Hindlimb muscle (tissue), 1 donor: ENCODE measurements at regions not wholly inside any gene's neighbourhood (a gene's known extent, or its start where the extent isn't known, plus 50 kb on each side); places are given as distances from the start of the nearest gene placed in this dataset.

Experiments
- DNase-seq: peaks from one replicate; pipeline ENCODE4 v3.0.0-alpha.2; 2013

- DNase-seq: no peak
Measured at GRCh38 chr5:8241558-8241957, 372.6 kb downstream of the MTRR start.

DNA sequence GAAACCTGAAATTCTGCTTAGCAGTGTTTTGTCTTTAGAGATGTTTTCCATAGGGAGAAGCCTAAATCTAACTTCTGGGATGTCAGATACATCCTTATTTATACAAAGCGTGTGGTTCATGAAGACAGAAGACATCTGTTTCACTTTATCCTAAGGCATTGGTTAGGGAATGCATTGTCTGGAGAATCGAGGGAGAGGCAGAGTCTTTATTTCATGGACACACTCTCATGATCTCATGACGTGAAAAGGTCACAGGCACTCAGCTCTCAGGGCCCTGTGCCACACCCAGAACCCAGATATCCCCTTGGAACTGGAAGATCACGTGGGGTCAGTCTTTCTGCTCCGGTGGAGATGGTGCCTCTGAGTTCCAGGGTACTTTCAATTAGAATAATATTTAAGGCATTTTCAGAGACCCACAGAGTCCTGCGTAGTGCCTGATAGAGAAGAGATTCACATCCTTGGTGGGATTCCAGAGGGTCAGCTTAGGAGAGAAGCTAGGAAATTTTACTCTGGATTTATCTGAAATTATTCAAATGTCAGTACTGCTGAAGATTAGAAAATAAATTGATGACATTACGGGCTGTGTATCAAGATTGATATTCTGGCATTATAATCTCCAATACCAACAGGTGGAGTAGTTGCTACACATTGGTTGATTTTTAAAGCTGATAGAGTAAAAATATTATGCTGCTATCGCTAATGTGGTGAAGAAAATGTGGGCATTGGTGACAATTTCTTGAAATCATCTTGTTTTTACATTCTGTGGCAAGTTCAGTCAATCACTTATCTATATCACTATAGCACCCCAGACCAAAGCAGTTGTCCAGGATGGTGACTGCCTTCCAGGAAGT lies 378.3 kb downstream of the MTRR start:
- no peak for DNase-seq

GRCh38 chr5:8253376-8253775 lies 384.4 kb downstream of the MTRR start:
- DNase-seq: no peak

- DNase-seq: no peak
Measured at GRCh38 chr5:8254674-8255073, 385.7 kb downstream of the MTRR start.

DNA sequence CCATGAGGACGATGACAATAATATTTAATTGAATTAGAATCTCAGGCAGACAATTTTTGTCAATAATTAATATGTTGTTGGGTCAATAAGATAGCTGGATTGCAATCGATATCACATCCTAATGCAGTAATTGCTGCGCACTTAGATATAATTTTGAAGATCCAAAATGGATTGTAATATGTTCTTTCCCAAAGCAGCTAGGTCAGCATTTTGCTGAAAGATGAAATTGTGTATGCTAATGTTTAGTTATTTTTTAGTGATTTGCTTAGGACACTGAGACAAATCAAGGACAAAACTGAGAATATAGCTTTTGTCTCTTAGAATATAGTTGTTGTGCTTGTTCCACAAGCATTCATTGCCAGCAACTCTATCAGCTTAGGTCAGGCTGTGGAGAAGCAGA lies 389.9 kb downstream of the MTRR start:
- no peak for DNase-seq

DNA sequence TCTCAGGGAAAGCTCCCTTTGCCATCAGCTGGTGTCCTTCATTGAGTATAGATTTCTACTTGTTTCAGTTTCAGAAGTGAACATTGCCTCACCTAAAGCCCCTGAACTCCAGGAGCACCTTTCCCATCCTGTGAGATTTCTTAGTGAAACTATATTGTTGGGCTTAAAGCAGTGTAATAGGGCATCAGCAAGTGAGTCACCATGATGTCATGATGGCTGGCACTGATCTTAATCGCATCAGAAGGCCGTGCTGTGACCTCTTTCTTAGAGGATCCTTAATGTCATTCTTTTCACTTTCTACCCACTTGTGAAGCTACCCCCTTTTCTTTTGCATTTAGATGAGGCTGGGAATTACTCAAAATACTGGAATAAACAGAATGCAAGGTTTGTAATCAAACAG lies 401.3 kb downstream of the MTRR start:
- DNase-seq: no peak

DNA sequence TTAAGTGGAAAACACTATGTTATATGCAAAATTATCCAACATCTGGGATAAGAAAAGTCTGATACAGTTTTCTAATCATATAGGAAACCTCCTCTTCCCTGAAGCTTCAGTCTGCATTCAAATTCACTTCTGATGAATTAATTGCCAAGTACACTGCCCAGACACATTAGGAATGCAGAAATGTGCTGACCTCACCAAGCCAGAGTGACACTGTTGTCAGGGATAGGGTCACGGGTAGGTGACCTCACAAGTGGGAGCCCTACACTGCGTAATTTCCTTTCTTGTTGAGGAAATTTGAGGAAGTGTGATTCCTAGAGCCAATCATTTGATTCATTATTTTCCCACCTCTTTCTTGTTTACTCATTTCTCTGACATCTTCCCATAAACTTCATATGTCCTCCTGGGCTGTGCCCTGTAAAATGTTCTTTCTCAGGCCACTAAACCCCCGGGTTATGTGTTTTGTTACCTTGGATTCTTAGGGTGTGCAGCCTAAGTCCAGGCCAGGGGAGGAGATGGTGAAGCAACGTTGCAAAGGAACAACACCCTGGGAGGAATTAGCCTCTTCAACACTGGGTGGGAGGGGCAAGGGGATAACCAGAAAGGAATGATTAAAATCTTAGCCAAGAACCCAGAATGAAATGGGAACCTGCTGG lies 411.9 kb downstream of the MTRR start:
- no peak for DNase-seq

DNA sequence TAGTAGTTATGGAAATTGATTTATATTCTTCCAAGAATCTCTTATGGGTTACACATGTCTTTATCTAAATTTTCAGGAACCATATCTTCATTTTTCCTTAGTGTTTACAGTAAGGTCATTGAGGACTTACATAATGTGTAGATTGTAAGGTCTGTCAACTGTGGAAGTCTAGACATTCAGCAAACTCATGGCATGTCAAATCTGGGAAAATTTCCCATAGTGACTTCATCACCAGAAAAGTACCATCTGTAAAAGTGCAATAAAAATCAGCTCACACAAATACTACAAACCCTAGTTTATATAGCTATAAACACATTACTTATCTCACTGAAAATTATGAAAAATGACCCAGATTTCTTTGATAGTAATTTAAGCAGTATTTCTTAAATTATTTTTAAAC lies 419.4 kb downstream of the MTRR start:
- DNase-seq: no peak

GRCh38 chr5:8288897-8289516 lies 420.1 kb downstream of the MTRR start:
- no peak for DNase-seq

- no peak for DNase-seq
Measured at GRCh38 chr5:8289779-8290178, 420.8 kb downstream of the MTRR start.

- DNase-seq: no peak
Measured at GRCh38 chr5:8290721-8291120, 421.8 kb downstream of the MTRR start.

GRCh38 chr5:8291641-8292040 lies 422.7 kb downstream of the MTRR start:
- no peak for DNase-seq

GRCh38 chr5:8295141-8295540 lies 426.2 kb downstream of the MTRR start:
- DNase-seq: no peak

GRCh38 chr5:8299716-8300115 lies 430.8 kb downstream of the MTRR start:
- no peak for DNase-seq

DNA sequence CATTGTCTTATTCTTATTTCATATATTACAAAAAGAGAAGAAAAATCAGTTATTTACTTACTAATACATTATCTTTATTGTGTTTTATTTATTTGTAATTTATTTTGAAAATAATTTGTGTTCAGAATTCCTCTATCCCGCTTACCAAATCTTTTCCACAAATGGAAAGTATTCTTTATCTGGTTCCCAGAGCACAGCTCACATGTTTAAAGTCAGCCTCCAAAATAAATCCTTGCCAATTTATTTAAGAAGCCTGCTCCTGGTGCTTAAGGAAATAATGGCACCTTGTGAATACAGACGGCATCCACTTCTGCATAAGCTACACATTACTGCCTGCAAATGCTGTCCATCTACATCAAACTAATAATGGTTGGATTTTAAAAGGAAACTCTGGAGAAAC lies 435.4 kb downstream of the MTRR start:
- no peak for DNase-seq

- DNase-seq: no peak
Measured at GRCh38 chr5:8306288-8306896, 437.4 kb downstream of the MTRR start.

DNA sequence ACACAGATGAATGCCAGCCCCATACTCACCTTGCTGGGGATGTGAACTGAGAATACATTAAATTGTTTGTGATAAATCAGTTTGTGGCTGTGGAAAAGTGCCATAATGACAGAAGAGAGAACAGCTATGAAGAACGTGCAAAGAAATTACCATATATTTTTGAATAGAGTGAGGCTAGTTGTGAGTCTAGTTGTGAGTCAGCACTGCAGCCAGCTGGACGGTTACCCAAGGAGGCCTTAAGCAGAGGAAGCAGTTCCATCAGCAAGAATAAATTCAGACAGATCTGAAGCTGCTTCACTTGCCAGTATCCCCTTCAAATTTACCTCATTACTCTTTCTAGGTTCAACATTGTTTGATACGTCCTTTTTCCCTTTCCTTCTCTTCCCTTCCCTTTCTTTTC lies 446.0 kb downstream of the MTRR start:
- DNase-seq: no peak

DNA sequence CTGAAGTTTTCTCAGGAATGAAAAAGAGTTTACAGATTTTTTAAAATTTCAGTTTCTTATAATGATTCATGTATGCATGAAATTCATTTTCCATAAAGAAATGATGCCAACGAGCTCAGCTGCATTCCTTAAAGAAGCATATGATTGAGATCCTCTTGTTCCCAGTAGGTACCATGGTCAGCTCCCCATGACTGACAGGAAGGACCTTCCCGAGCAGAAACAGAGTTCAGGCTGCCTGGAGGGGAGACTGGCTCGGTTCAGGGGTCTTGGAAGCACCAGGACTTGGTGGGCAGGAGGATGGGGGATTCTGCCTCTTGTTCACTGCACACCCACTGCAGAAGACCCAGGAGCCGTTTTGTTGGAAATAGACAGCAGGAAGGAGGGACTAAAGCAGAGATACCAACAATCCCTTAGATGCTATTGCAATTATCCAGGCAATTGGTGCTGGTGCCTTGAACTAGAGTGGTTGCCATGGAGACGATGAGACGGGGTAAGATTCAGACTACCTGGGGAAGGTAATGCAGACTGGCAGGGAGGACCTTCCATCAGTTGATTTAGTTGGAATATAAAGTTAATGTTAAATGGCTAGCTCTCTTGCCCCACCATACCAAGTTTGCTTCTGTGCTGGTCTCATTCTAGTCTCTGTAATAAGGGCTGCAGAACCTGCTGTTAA lies 447.8 kb downstream of the MTRR start:
- DNase-seq: no peak

- no peak for DNase-seq
Measured at GRCh38 chr5:8317335-8317734, 448.4 kb downstream of the MTRR start.

DNA sequence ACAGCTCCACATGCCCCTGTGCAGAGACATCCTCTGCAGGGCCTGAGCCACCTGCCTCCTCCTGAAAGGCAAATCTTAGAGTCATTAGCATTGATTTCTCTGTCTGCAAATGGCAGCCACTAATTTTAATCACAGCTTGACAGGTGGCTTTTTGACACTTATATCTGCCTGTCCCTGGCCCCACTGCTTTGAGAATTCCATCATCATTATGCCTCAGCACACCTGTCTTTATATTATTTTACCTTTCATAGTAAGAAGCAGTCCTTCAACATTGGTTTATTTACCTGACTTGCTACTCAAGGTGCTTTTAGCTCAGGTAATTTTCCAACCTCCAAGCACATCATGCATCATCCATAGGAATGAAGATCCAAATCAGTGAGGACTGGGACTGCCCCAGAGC lies 451.3 kb downstream of the MTRR start:
- no peak for DNase-seq

DNA sequence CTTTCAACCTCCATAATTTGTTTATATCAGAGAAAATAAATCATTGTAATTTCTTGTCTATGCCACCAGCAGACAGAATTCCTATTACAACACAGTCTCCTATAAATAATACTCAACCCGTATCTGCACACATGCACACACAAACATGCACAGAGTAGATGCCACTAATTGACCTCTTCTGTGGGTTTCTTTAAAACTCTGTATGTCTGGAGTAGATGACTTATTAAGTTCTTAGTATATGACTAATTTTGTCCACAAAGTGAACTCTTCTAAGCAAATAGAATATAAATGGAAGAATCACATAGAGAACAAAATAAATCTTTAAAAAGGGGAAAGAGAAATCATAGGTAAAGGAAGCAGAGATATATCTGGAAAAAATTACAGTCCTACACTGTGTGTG lies 452.3 kb downstream of the MTRR start:
- DNase-seq: no peak

- no peak for DNase-seq
Measured at GRCh38 chr5:8322484-8322883, 453.5 kb downstream of the MTRR start.

DNA sequence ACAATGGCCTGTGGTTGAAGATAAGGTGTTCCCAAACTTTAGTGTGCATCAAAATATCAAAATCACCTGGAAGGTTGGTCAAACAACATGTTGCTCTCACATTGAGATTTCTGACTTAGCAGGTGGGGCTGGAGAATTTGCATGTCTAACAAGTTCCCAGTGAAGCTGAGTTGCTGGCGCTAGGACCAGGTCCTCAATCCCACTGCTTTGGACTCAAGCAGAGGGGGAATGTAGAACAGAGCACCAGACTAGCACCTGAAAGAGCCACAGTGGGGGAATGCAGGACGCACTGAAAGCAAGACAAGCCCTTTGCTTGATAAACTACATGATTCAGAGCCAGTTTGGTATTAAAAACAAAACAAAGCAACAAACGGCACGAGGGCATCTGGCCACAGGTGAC lies 458.1 kb downstream of the MTRR start:
- DNase-seq: no peak
